Thoracic aorta (tissue), 2 donors: ENCODE measurements at regions not wholly inside any gene's neighbourhood (a gene's known extent, or its start where the extent isn't known, plus 50 kb on each side); places are given as distances from the start of the nearest gene placed in this dataset.

Source experiments
- ATAC-seq: fragments of 150-250 bp; one replicate; pipeline ENCODE4 v1.8.0; 2017; ENCODE audit warnings: low read depth; ENCODE audit not compliant: insufficient number of reproducible peaks, low FRiP score
- DNase-seq: peaks from one replicate; pipeline ENCODE4 v3.0.0-alpha.2; 2020; ENCODE audit warnings: low spot score
- H3K27ac ChIP-seq, 2 donors: fragments of 200-600 bp; sonication (generic); 1 replicate in 1 of 2; 2 replicates in 1 of 2; pipeline ENCODE4 v1.5.1; 2016; ENCODE audit warnings: mild to moderate bottlenecking in 2 of 2, moderate library complexity in 2 of 2
- H3K27me3 ChIP-seq: fragments of 200-600 bp; sonication (generic); replicated peaks from 2 replicates; pipeline ENCODE4 v1.6.0; 2016; ENCODE audit warnings: mild to moderate bottlenecking; ENCODE audit not compliant: insufficient read depth
- H3K36me3 ChIP-seq: fragments of 200-600 bp; sonication (generic); one replicate; pipeline ENCODE4 v1.5.1; 2016
- H3K4me1 ChIP-seq, 2 donors: fragments of 200-600 bp; sonication (generic); 1 replicate in 1 of 2; 2 replicates in 1 of 2; pipeline versions ENCODE4 v1.5.1 to v1.6.0; 2016; ENCODE audit warnings: low read depth in 2 of 2, mild to moderate bottlenecking in 1 of 2; ENCODE audit not compliant: control insufficient read depth in 1 of 2
- H3K4me3 ChIP-seq: fragments of 200-600 bp; sonication (generic); 2 replicates; pipeline ENCODE4 v1.5.1; 2016; ENCODE audit warnings: mild to moderate bottlenecking
- H3K9me3 ChIP-seq: fragments of 200-600 bp; sonication (generic); 2 replicates; pipeline ENCODE4 v1.5.1; 2016
- TF ChIP-seq, protein P1 (sequence below): fragments of 200-600 bp; sonication (generic); IDR thresholded peaks from one replicate; pipeline ENCODE4 v1.5.1; 2019; ENCODE audit warnings: antibody characterized with exemption

DNA sequence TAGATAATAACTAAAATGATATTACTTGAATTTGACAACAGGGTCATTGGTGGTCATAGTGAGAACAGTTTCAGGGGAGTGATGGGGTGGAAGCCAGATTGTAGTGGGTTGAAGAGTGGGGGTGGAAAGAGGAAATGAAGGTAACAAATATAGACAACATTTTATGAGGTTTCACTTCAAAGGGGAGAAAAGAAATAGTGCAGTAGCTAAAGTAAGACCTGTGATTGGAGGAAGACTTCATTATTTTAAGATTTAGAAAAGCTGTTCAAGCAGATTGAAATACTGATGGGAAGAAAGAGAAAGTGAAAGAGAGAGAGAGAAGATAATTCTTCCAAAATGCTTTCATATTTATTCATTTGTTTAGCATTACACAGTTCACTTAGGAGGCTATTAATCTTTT is 52.0 kb upstream of the KCNA3 start:
- no peaks in the 10 kb centered on the region for H3K27me3 ChIP-seq
- H3K4me3 ChIP-seq = no peak overlapping the region
- no peak for DNase-seq
- ATAC-seq = no peak
- no peak overlapping the region for H3K27ac ChIP-seq
- H3K36me3 ChIP-seq = no peaks in the 10 kb centered on the region
- H3K4me1 ChIP-seq = no peaks in the 10 kb centered on the region
- H3K9me3 ChIP-seq = no peaks in the 10 kb centered on the region
- TF ChIP-seq, protein P1, sequence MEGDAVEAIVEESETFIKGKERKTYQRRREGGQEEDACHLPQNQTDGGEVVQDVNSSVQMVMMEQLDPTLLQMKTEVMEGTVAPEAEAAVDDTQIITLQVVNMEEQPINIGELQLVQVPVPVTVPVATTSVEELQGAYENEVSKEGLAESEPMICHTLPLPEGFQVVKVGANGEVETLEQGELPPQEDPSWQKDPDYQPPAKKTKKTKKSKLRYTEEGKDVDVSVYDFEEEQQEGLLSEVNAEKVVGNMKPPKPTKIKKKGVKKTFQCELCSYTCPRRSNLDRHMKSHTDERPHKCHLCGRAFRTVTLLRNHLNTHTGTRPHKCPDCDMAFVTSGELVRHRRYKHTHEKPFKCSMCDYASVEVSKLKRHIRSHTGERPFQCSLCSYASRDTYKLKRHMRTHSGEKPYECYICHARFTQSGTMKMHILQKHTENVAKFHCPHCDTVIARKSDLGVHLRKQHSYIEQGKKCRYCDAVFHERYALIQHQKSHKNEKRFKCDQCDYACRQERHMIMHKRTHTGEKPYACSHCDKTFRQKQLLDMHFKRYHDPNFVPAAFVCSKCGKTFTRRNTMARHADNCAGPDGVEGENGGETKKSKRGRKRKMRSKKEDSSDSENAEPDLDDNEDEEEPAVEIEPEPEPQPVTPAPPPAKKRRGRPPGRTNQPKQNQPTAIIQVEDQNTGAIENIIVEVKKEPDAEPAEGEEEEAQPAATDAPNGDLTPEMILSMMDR = no peak
